Upper lobe of left lung (tissue), 4 donors: ENCODE measurements at regions not wholly inside any gene's neighbourhood (a gene's known extent, or its start where the extent isn't known, plus 50 kb on each side); places are given as distances from the start of the nearest gene placed in this dataset.

Source experiments
- CTCF ChIP-seq, 6 experiments: fragments of 450-650 bp in 4 of 6; fragments of 200-600 bp in 2 of 6; sonication (generic) in 2 of 6; IDR thresholded peaks; one replicate each; pipeline ENCODE4 v1.5.1; 2016 to 2019; ENCODE audit warnings: antibody characterized with exemption in 6 of 6
- POLR2A ChIP-seq, 4 donors: fragments of 450-650 bp; IDR thresholded peaks; one replicate each; pipeline ENCODE4 v1.5.1; 2016 to 2017; ENCODE audit warnings: antibody characterized with exemption in 4 of 4, mild to moderate bottlenecking in 2 of 4
- POLR2AphosphoS5 ChIP-seq, 2 donors: sonication (generic); formaldehyde crosslinking; IDR thresholded peaks; one replicate each; pipeline ENCODE4 v1.5.1; 2017; ENCODE audit warnings: antibody characterized with exemption in 2 of 2

GRCh38 chr15:25224396-25224795, 214.4 kb downstream of the UBE3A start:
- no peak for TF ChIP-seq CTCF (IDR thresholded peaks at IDR 0.05)
- TF ChIP-seq POLR2AphosphoS5 (IDR thresholded peaks at IDR 0.05), result no peak
- TF ChIP-seq POLR2A (IDR thresholded peaks at IDR 0.05), result no peak
